Ammon's horn (tissue), 1 donor: ENCODE measurements at regions not wholly inside any gene's neighbourhood (a gene's known extent, or its start where the extent isn't known, plus 50 kb on each side); places are given as distances from the start of the nearest gene placed in this dataset.

ENCODE experiments used
- DNase-seq: peaks from one replicate; pipeline ENCODE4 v3.0.0-alpha.2; 2016; ENCODE audit warnings: low spot score

DNA sequence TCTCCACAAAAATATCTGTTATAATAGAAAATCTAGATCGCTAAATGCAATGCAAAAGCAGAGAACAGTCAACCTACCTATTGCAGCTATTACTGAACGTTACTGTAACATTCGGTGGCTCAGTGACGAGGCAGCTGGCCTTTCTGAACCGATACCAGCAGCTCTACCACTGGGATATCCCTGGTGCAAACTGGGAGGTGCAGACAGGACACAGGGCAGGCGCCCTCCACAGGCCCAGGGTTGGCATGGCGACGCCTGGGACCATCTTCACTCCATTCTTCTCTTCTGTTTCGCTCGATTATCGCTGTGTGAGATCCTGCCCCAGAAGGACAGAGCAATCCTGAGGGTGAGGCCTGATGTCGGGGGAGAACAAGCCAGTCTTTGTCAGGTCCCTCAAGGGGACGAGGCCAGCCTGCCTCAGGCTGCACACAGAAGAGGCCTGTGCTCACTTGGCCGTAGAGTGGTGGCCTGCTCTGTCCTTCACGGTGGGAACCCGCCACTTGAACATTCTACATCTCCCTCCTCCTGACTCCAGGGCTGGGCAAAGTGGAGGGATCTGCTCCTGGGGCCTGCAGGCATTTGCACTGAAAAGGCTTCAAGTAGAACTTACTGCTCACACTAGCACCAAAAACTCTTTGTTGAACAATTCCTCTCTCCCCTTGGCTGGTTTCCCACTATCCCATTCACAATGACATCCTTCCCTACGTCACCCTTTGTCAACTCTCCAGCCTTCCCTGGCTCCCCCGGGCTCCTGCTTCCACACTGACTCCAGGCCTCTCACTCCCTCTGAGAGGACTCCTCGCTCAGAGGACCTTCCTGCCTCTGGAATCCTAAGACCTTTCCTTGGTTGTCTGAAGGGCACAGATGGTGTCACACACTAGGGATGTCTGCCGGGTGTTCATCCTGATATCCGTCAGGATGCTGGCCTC is 49.7 kb downstream of the CYRIA start:
- DNase-seq: peak; percentile 86

DNA sequence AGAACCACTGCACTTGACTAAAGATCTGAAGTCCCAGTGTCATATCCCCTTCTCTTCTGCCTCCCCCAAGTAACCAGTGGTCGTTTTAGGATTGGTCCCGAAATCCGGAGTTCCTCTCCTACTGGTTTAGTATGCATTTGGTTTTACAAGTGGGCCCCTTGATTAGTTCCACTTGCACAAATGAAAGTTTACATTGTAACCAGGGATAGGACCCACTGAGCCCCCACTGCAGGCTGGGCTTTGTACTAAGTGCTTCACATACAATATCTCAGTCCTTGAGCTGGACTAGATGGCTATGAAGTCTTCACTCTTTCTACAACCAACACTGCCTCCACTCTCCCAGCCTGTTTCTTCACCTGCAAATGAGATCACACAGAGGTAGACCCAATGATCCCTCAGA is 50.4 kb downstream of the CYRIA start:
- no peak for DNase-seq

DNA sequence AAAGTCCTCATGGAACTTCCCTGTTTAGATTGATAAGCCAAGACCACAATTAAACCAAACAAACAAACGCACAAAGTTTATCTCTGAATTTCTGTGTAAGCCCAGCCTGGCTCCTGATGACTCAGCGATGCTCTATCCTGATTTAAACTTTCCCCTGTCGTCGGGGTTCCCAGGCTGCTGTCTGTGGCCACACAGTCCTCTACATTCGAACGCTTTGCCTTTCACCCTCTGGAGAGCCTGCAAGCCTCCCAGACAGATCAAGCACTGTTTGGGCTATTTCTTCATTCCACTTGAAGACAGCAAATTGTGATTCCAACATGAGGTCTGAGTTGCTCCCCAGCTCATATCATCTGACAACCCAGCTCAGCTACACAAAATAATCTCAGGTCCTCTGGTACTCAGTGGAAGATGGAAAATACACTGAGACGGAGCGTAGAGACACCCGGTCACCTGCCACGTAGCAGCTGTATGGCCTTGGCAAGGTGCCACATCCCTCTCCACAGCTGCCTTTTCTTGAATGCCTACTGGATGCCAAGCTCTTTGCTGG is 51.2 kb downstream of the CYRIA start:
- DNase-seq: no peak

- DNase-seq: no peak
These were observed 52.1 kb downstream of the CYRIA start for GRCh38 chr2:16613539-16614011.

- no peak for DNase-seq
These were observed 53.1 kb downstream of the CYRIA start for GRCh38 chr2:16612490-16612889.

GRCh38 chr2:16609786-16610185 is 55.8 kb downstream of the CYRIA start:
- DNase-seq: no peak

DNA sequence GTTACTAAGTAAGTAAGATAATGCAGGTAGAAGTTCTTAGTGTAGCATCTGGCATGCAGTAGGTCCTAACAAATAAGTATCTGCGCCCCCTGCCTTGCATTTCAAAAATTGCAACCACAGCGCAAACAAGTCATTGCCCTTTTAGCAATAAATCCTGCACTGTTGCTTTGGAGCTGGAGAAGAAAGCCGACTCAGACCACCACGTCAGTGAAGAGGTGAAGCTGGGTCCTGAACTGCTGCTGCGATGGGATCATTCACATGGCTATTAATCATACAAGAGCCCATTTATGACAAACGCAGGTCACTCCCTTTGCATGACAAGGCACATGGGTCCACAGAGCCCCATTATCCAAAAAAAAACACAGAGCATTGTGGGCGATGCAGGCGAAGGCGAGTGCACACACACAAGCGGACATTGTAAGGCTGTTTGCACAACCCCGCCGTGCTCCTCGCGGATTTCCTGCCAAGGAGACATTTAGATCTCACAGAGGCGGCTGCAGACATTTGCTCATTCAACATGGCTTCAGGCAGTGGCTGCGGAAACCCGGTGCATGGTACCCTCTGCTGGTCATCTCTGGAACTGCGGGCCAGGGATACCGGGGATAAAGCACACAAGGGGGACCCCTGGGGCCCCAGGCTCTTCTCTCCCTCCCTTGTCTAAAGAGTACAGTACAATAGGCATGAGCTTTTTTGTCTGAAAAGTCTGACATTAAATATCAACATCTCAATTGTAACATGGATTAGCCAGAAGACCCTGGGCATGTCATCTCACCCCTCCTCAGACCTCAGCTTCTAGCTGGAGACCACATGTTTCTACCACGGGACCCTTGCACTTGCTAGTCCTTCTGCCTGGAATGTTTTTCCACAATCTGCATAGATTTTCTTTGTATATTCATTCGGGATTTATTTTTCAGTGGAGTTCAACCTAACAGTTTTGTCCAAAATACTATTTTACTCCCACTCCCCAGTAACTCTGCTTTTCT is 56.7 kb downstream of the CYRIA start:
- peak; percentile 88 for DNase-seq

DNA sequence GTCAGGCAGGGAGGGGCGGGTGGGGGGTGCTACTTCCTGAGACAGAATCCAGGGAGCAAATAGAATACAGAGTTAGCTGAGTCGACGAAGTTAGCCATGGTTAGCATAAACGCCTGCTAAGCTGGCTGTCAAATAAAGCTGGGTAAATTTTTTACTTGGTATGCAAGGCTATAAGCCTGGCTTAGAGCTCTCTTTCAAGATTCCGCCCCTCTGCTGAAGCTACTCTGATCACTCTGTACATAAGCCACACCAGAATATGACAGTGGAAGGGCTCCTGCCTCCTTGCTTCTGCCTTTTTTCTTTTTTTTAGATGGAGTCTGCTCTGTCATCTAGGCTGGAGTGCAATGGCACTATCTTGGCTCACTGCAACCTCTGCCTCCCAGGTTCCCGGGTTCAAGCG is 58.3 kb downstream of the CYRIA start:
- no peak for DNase-seq

DNA sequence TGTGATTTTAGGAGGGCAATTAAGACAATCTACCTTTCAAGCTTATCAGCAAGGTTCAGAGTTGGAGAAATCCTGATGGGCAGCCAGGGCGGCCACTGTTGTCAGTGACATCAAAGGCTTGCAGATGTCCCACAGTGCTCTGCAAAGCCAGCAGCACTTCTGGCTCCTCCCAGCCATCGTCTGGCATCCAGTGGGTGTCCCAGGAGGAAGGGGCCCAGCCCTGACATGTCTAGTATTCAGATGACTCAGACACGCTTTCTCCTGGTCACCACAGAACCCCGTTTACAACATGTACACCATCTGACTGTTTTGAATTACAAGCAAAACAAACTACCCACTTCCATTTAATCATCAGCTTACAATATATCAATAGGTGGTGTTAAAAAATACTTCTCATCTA is 61.4 kb downstream of the CYRIA start:
- DNase-seq: no peak

DNA sequence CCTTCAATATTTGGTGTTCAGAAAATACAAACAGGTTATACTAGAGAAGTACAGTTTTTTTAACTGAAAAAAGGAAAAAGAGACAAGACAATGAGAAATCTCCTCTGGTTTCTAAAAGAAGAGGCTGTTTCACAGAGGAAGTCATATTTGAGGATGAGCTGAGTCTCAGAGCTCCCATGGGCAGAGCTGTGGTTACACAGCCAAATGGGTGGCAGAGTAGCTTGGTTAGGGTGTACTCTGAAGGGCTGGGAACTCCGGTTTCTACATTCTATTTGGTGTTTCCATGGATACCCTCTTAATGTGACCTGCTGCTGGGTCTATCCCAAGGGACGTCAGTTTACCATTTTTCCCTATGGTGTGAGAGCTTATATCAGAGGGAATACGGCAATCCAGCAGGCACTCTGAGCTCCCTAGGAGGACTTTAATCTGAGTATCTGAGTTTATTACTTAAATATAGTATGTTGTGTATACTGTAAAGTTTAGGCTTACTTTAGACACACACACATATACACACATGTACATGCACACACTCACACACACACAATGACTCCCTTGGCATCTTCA is 74.2 kb downstream of the CYRIA start:
- no peak for DNase-seq

- no peak for DNase-seq
These were observed 76.2 kb downstream of the CYRIA start for GRCh38 chr2:16589465-16589864.

DNA sequence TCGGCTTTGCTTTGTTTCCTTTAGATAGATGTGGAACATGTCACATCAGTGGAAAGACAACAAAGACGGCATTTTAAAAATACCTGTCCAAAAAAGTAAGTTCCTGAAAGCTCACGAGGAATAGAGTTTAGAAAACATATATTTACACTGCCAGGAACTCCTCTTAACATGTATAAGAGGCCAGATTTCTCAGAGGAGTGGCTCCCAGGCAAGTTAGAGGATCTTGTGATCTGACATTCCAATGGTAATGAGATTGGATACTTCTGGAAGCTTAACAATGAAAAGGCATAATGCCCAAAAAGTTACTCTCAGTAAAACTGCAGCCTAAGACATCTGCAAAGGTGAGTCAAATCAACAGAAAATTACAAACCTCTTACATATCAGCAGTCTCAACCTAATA is 77.1 kb downstream of the CYRIA start:
- DNase-seq: no peak

GRCh38 chr2:16587601-16588000 is 78.0 kb downstream of the CYRIA start:
- no peak for DNase-seq

DNA sequence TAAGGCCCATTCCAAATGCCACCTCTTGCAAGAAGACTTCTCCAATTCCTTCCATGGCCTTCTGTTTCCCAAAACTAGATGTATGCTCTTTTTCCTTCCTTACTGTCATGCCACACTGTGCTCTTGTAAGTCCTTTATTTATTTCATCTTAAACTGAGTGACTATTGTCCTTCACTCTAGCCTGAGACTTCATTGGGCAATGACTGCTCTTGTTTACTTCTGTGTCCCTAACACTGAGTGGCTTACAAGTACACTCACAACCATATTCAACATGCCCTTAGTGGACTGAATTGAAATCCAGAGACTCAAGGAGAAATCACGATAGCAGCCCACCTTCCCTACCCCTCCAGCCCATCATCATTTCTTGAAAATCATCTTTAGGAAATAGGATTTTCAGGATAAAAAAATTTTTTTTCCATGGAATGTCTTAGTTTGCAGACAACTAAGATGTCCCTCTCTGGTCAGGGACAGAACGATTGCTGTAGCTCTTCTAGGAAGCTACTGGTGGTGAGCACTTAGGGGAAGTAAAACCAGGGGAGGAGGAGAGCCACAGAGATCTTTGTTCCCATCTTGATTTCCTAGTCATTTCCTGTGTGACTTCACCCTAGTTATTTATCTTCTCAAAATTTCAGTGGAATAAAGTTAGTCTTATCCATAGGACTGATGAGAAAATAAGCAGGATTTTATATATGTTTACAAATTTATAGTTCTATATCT is 80.7 kb downstream of the CYRIA start:
- peak; percentile 24 for DNase-seq

DNA sequence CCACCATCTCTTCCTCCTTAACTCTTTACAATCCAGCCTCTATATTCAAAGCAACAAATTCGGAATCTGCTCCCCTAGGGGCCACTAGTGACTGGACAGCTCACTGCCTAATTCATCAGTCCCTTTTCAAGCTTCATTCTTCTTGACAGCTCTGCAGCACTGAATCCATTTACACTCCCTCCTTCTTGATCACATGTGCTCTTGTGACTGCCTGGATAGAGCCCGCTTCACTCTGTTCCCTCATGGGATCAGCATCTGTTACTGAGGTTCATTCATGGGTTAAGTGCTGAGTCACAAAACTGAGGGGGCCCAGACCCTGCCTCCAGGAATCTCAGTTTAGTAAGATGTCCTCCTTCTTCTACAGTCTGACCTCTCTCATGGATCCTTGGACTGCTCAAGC is 81.5 kb downstream of the CYRIA start:
- DNase-seq: no peak

- no peak for DNase-seq
These were observed 84.4 kb downstream of the CYRIA start for GRCh38 chr2:16581241-16581640.

DNA sequence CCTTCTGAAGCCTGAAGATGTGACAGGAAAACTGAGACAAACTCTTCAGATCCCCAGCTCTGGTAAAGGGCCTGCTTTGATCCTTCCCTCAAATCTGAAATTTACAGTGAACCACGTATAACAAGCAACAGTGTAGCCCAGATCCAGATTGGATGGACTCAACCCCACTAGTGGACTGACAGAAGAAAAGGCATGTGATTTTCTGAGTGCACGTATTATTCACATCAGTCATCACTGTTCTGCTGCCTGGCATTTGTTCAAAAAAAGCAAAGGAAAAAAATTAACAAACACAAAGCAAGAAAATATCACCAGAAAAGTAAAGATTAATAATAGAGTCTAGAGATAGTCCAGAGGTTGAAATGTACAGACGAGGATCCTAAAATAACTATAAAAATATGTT is 87.6 kb downstream of the CYRIA start:
- DNase-seq: no peak

GRCh38 chr2:16570516-16570915 is 95.1 kb downstream of the CYRIA start:
- DNase-seq: no peak

DNA sequence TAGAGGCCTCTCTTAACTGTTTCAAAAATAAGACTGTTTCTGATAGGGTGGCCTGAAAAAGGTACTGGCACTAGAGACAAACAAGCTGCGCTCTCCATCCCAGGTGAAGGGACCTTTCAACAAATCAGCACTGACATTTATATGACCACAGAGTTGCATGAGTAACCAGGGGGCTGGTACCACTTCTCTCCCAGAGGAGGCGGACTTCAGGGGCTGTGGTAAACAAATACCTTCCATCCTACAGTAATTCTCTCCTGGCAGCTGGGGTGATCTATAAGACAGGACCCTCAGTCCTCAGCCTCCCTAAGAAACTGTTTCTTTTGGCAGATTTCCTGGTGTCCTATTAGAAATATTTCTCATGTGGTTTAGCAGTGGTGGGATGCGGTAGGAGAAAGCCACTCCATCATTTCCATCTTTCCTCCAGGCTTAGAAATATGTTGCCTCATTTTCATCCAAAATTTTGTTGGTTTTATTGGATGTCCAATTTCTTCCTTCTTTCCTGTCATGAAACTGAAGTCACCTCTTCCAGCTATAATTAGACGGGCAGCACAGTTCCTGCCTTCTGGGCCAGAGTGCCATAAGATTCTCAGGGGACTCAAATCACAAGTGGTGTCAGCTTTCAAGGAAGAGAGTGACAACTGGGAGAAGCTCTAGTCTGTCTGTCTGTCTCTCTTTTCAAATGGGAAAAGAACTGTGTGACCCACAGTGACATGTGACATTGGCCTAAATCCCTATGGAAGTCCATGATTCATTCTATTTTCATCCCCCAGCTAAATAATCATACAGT is 96.4 kb downstream of the CYRIA start:
- no peak for DNase-seq

- no peak for DNase-seq
These were observed 98.9 kb downstream of the CYRIA start for GRCh38 chr2:16566701-16567100.

DNA sequence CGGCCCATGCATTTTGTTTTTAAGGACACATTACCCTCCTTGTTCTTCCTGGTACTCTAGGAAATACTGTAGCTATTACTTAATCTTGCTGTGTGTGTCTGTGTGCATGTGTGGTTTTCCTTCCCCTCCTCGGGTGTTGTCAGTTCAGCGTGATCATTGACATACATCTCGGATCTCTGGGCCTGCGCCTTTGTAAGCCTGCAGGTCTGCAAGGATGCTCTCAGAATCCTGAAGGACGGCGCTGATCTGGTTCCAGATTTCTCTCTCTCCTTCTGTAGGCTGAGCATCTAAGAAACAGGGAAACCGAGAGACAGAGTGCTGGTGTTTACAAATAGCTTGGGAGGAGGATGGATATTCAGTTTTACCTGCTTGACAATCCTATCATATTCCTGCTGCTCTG is 100.2 kb downstream of the CYRIA start:
- no peak for DNase-seq
